ENCODE measurements at regions not wholly inside any gene's neighbourhood (a gene's known extent, or its start where the extent isn't known, plus 50 kb on each side); places are given as distances from the start of the nearest gene placed in this dataset.

DNA sequence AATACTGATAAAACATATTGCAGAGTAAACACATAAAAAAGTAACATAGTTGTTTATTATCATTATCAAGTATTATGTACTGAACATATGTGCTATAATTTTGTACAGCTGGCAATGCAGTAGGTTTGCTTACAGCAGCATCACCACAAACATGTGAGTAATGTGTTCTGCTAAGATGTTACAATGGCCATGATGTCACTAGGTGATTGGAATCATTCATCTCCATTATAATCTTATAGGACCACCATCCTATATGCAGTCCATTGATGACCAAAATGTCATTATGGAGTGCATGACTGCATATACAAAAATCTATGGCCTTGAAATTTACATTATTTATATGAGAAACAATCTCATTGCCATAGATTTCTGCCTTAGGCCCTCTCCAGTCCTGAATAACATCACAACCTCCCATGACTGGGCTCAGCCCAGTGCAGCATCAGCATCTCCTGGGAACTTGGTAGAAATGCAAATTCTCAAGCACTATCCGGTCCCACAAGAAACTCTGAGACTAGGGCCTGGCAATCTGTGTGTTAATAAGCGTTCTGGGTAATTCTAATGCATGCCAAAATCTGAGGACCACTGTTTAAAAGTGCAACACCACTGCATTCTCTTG, 352.0 kb upstream of the MARCKS start:
- FAIRE-seq: no peak

DNA sequence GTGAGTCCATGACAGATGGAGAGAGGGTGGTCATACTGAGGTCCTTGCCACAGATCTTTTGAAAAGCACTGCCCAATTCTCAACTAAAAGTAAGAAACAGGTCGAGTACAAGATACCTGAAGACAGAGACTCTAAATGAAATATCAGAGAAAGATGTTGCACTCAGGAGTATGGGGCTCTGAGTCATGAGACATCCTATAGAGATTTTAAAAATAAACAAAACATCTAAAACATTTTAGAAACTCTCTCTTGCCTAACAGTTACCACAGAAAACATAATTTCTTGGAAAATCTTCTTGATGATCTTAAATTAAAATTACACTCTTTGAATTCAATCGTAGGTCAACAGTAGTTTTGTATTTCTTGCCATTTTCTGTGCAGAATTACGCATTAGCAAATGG, 348.9 kb upstream of the MARCKS start:
- no peak for FAIRE-seq
- DNase-seq (ENCODE audit: insufficient read length, low spot score): no peak

More for the DNA sequence above, 352.0 kb upstream of the MARCKS start:
- DNase-seq (ENCODE audit: insufficient read length, low spot score): no peak

DNA sequence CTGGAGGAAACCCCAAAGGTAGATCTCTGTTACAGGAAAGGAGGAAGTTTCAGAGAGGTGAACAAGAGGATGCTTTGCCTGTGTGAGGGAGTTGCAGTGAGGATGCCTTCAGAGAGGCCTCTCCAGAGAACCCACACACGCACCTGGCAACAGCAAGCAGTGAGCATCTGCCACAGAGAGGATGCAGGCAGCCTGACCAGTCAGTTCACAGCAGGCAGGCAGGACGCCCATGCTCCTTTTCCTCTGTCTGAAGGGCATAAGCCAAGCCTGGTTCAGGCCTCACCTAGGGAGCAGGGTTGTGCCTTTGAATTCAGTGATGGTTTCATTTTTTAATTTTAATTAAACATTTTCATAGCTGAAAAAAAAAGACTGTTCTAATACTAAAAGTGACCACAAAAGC, 346.0 kb upstream of the MARCKS start:
- DNase-seq (ENCODE audit: insufficient read length, low spot score): no peak

DNA sequence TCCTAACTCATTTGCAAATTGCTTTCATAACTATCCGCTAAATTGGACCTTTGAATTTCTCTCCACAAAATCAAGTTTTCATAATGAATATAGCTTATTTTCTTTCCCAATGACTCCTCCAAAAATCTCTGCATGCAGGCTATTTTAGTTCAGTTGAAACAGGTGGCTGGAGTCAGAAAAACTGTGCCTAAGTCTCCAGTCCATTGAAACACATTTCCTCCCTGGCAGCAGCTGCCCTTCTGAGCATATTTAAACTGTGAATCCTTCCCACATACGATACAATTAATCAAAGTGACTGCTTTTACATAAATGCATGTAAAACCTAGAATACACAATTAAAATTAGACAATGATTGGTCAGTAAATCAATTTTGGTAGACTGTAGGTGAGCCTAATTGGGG, 344.6 kb upstream of the MARCKS start:
- no peak for DNase-seq (ENCODE audit: insufficient read length, low spot score)

More for the DNA sequence above, 346.0 kb upstream of the MARCKS start:
- FAIRE-seq: no peak

DNA sequence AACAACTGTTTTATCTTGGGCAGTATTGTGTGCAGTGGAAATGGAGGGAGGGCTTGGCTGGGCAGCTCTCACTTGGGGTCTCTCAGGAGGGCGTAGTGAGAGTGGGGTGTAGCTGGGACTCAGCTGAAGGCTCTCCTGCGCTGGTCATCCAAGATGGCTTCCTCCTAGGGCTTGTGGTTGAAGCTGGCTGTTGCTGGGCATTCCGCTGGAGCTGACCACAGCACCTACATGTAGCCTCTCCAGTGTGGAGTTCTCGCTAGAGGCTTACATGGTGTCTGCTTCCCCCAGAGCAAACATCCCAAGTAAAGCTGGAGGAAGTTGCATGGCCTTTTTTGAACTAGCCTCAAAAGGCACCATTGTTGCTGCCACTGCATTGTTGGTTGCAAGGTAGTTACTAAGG, 344.1 kb upstream of the MARCKS start:
- FAIRE-seq (no peak), DNase-seq (ENCODE audit: insufficient read length, low spot score) (no peak)

More for the DNA sequence above, 344.6 kb upstream of the MARCKS start:
- FAIRE-seq: no peak

DNA sequence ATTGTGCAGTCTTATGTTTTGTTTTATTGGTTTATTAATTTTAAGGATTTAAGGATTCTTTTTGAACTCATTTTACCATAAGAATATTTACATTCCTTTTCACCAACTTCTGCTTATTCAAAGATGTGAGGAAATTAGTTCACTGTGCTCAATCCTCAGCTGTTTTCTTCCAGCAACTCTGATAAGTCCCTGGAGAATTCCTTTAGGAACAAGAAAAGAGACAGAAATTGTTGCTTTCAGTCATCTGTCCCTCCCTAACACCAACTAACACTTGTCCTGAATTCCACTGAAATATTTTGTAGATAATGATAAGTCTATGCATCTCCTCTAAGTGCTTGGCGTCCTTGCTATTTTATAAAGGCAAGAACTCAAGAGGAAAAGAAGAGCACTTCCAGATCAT, 334.8 kb upstream of the MARCKS start:
- FAIRE-seq (no peak), DNase-seq (ENCODE audit: insufficient read length, low spot score) (no peak)

DNA sequence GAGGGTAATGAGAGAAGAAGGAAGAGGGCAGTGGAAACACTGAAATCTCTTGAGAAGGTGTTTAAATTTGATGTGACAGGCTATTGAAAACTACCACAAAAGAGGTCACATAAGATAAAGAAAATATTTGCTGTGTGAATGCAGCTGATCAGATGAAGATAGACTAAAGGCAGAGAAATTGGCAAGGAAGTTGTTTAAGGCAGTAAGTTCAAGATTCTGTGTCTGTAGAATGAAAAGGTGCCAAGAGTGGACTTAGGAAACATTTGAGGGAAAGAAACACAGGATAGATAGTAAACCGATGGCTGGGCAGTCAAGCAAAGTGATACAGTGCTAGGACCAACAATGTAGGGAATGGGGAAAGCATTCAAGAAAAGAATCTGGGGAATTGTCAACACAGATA, 332.3 kb upstream of the MARCKS start:
- FAIRE-seq (no peak), DNase-seq (ENCODE audit: insufficient read length, low spot score) (no peak)

DNA sequence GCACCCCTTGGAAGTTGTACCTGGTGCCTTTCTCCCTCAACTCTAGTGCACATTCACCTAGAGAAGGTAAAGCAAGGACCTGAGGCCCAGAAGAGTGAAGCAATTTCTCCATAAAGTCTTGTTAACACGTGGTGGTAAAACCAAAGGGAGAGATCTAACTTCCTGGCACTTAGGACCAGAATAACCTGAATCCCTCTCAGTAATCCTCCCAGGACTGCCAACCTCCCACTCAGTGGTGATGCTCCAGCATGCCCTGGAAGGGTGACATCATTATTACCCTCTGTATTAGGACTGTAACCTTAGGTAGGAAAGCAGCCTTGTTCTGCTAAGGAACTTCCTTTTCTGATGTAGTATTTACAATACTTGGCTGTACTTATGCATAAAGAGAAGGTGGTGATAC, 330.6 kb upstream of the MARCKS start:
- DNase-seq (ENCODE audit: insufficient read length, low spot score) (no peak), FAIRE-seq (no peak)

DNA sequence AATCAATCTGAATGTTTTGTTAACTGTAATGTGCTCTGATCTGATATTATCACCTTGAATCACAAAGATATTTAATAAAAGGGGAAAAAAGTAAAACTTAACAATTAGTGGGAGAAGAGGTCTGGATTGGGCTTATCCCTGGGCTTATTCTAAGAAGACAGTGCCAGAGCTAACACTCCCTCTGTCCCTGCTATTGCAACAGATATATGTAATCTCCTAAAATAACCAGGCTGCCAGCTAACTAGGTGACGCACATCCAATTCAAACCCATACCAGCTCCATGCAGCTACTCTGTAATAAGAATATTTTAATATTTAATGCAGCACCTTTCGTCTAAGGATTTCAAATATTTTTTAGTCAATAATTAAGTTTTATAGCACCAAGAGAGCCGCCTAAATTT, 330.1 kb upstream of the MARCKS start:
- FAIRE-seq (no peak), DNase-seq (ENCODE audit: insufficient read length, low spot score) (no peak)

DNA sequence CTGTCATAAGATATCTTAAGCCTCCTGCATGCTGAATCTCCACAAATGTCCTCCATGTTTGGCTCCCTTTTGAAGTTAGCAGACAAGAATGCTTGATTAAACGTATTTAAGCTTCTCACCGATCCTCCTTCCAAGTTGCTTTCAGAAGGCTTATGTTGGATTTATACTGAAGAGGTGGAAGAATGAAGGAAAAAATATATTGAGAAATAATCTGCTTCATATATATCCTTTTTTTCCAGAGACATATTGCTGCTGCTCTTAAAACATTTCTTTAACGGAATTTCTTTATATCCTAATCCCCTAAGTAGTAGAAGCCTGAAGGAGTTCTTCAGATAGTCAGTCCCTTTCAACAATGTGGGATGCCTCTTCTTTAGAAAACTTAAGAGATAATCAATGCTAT, 329.0 kb upstream of the MARCKS start:
- FAIRE-seq (no peak), DNase-seq (ENCODE audit: insufficient read length, low spot score) (no peak)

DNA sequence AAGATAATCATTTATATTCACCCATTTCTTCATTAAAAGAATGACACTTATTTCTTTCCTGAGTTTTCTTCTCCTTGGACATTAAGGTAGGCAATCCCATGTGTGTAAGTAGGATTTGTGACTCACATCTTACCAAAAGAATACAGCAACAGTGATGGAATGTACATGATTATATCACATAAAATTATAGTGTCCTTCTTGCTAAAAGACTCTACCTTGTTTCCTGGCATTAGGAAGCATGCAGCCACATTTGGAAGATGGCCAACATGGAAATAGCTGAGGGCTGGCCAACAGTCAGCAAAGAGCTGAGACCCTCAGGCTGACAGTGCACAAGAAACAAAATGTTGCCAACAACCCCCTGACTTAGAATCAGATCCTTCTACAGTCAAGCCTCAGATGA, 327.9 kb upstream of the MARCKS start:
- no peak for FAIRE-seq
- no peak for DNase-seq (ENCODE audit: insufficient read length, low spot score)

DNA sequence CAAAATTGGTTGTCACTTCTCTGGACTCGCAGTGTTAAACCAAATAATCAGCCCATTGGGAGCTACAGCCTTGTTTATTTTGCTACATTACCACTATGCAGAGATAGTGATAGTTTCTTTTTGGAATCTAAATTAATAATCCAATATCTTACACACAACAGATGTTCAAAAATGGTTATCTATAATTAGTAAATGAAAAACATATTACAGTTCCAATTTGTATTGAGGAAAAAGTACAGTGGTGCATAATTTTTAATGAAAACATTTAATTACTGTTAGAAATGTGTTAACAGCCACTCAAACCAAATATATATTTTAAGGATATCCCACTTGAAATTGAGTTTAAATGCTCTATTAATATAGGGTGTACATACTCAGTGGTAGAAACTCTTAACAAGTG, 327.3 kb upstream of the MARCKS start:
- FAIRE-seq: no peak

DNA sequence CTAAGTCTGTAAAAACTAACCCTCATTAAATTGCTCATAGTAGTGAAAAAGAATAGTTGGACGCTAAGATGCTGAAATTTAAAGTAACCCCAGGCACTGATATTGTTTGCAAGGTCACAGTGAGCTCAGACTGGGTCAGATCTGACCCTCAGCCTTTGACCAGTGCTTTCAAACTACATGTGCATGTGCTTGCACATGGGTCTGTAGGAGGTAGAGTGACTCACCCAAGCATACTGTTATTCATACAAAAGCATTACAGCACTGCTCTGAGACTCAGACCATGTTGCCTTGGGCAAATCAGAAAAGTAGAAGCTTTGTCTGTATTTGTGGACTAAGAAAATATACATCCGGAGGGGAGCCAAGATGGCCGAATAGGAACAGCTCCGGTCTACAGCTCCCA, 326.4 kb upstream of the MARCKS start:
- DNase-seq (ENCODE audit: insufficient read length, low spot score) (no peak), FAIRE-seq (no peak)

More for the DNA sequence above, 327.3 kb upstream of the MARCKS start:
- no peak for DNase-seq (ENCODE audit: insufficient read length, low spot score)

DNA sequence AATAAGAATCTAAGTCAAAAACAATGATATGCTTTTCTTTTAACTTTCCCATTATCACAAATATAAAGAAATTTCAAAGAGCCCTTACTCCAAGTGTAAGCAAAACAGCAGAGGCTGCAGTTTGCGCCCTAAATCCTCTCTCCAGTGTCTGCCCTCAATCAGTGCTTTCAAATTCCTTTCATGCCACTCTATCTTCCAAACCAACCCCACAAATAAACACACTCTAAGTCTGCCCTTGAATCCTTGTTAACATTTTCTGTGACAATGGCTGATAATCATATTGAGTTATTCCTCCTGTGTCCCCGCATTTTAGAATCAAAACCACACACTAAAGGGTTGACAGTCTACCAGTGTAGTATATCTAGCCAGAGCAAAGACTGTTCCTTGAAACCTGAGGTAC, 317.9 kb upstream of the MARCKS start:
- no peak for FAIRE-seq
- no peak for DNase-seq (ENCODE audit: insufficient read length, low spot score)

DNA sequence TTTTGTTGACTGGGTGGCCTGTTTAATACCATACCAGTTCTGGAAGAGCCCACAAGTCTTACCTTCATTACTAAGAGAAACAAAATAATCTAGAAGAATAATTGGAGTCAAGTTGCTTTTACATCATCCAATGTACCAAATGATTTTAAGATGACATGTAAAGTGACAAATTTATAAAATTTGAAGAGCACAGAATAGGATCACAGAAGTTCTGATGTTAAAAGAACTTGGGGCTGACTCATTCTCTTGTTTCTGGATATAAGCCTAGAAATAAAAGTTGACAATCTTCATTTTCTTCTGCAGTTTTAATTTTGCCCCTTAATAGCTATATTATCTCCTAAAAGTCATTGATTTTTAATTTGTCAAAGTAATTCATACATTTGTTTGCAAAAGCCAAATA, 317.5 kb upstream of the MARCKS start:
- DNase-seq (ENCODE audit: insufficient read length, low spot score): no peak
- FAIRE-seq: no peak

DNA sequence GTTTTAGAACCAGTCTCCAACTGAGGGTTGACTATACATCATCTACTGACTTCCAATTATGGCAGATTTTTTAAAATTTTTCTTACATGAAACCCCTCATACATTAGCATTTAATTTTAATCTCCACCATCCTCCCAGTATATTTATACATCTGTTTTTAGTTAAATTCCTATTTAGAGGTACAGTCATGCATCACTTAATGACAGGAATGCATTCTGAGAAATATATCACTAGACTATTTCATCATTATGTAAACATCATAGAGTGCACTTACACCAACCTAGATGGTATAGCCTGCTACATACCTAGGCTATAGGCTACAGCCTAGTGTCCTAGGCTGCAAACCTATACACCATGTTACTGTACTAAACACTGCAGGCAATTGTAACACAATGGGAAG, 316.7 kb upstream of the MARCKS start:
- FAIRE-seq (no peak), DNase-seq (ENCODE audit: insufficient read length, low spot score) (no peak)

DNA sequence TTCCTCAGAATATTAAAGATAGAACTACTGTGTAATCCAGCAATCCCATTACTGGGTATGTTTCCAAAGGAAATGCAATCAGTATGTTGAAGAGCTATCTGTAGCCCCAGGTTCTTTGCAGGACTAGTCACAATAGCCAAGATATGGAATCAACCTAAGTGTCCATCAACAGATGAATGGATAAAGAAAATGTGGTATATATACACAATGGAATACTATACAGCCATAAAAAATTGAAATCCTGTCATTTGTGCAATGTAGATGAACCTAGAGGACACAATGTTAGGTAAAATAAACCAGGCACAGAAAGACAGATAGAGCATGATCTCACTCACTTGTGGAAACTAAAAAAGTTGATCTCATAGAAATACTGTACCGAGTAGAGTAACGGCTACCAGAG, 306.0 kb upstream of the MARCKS start:
- FAIRE-seq: no peak
- DNase-seq (ENCODE audit: insufficient read length, low spot score): no peak

DNA sequence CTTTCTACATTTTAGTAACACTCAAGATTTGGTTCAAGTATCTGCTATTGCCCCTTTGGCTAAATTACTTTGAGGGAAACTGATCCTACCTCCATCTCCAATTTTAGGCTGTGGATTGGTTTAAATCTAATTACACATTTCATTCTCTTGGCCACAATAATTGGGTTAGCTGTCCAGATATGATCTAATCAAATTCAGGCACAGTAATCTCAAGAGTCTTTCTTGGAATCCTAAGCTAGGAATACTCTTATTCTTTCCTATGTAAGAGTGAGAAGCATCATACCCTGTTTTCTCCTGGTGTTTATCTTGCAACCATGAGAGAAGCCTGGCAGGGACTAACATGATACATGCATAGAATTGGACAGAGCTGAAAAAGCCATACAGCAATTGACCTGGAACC, 300.4 kb upstream of the MARCKS start:
- no peak for FAIRE-seq
- DNase-seq (ENCODE audit: insufficient read length, low spot score): no peak

DNA sequence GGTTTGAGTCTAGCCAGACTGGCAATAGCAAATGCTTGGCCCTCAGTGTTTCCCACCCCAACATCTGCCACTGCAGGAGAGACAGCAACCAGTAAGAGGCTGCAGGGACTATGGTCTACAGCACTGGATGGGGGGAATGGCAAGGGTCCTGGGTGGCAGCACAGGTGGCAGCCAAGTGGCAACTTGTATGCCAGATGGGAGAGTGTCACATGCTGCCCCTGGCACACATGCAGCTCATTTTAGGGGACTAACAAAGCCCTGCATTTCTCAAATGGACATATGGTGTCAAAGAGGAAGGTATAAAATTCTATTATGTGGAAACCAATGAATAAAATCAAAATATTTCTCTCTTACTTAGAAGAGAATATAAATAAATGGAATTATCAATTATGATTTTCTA, 298.7 kb upstream of the MARCKS start:
- no peak for FAIRE-seq
- DNase-seq (ENCODE audit: insufficient read length, low spot score): no peak

DNA sequence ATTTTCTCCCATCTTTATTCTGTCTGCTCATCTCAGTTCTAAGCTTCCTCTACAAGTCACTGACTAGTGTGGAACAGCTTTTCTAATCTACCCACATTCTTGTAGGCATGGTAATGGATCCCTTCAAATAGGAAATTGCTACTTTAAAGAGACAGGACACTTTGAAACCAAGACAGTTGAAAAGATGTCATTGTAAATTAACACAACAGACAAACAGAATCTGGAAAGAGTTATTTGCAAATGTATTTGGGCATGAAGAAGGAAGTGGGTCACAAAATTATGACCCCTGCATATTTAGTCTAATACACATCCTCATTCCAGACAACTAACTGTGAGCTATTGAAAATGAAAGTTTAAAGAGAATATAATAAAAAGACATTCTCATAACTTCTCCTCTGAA, 298.2 kb upstream of the MARCKS start:
- FAIRE-seq: peak; percentile 11

DNA sequence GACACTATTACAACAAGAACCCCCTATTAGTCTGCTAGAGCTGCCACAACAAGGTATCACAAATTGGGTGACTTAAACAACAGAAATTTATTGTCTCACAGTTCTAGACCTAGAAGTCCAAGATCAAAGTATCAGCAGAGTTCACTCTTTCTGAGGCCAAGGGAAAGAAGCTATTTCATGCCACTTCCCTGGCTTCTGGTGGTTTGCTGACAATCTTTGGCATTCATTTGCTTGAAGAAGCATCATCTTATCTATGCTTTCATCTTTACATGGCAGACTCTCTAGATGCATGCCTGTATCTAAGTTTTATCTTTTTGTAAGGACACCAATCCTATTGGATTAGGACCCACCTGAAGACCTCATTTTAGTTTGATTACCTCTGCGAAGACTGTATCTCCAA, 296.8 kb upstream of the MARCKS start:
- DNase-seq (ENCODE audit: insufficient read length, low spot score) (no peak), FAIRE-seq (no peak)

More for the DNA sequence above, 298.2 kb upstream of the MARCKS start:
- DNase-seq (ENCODE audit: insufficient read length, low spot score): no peak

DNA sequence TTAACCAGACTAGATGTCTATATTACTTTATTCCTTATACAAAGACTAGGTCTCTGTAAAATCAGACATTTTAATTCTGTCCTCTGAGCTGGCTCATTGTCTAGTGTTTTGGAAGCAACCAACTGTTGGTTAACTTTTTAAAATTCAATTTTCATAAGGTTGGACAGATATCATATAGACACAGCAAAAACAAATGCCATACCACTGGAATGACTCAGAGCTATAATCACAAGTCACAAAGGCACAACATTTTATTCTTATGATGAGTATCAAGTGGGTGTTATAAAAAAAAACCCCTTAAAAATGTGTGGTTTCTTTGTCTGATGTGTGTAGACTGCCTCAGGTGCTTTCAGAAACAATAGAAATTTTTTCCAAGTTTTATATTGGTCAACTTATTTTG, 296.2 kb upstream of the MARCKS start:
- DNase-seq (ENCODE audit: insufficient read length, low spot score): no peak
- FAIRE-seq: peak; percentile 8

DNA sequence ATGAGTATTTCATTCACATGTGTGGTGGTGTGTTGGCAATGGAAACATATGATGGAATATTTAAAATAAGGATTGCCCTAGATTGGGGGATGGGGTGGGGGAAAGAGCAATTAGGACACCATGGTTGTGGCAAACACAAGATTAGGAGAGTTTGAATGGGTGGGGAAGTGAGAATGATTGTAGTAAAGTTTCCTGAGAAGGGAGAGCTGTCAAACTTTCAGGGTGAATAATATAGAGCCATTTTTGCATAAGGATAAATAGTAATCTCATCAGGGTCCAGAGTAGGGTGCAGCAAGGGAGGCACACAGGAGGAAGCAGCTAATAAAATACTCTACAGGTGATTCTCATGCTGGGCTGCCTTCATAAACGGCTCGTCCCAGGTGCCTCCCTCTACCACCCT, 294.9 kb upstream of the MARCKS start:
- no peak for FAIRE-seq
- no peak for DNase-seq (ENCODE audit: insufficient read length, low spot score)

Measured in GM19239 (cell line).